ENCODE measurements at regions not wholly inside any gene's neighbourhood (a gene's known extent, or its start where the extent isn't known, plus 50 kb on each side); places are given as distances from the start of the nearest gene placed in this dataset.

DNA sequence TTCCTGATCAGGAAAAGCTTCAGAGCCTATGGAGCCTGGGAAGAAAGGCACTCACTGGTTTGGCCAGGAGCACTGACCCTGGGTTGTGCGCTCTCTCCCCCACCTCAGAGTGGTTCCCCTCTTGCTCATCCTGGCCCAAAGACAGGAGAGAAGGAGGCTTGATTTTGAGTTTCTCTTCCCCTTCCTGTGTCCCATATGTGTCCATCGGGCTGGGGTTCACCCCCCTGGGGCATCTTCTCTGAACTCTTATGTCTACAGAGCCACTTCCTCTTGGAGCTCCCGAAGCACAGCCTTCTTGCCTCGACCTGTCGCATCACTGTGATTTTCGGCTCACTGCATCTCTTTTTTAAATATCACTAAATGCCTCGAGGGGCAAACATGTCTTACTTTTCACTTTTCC is 692.3 kb downstream of the RNF144A start:
- TF ChIP-seq CEBPB (IDR thresholded peaks at IDR 0.05; ENCODE audit: low read depth) = no peak
- TF ChIP-seq POLR2A (IDR thresholded peaks at IDR 0.05; ENCODE audit: borderline replicate concordance, extremely low read depth, insufficient read depth, insufficient read length) = no peak
- TF ChIP-seq YY1 (IDR thresholded peaks at IDR 0.05; ENCODE audit: extremely low read depth, insufficient replicate concordance, low read depth, low read length) = no peak
- TF ChIP-seq REST (IDR thresholded peaks at IDR 0.05; ENCODE audit: low read depth) = no peak
- no peak for TF ChIP-seq EGR1 (IDR thresholded peaks at IDR 0.05; ENCODE audit: low read depth)
- TF ChIP-seq CTCF (IDR thresholded peaks at IDR 0.05 in 2 of 3, conservative IDR thresholded peaks at IDR 0.05 in 1 of 3; ENCODE audit: borderline replicate concordance in 1 of 3, insufficient read depth in 1 of 3, low read depth in 2 of 3, low read length in 2 of 3) = no peak
- TF ChIP-seq JUND (IDR thresholded peaks at IDR 0.05) = no peak
- no peak for TF ChIP-seq POLR2AphosphoS5 (IDR thresholded peaks at IDR 0.05; ENCODE audit: low read depth, low read length)
- no peak for TF ChIP-seq EZH2phosphoT487 (IDR thresholded peaks at IDR 0.05; ENCODE audit: borderline replicate concordance)
- no peak for TF ChIP-seq ZFX (IDR thresholded peaks at IDR 0.05)
- no peak for TF ChIP-seq ATF3 (IDR thresholded peaks at IDR 0.05)
- no peak for TF ChIP-seq EZH2 (IDR thresholded peaks at IDR 0.05)
- TF ChIP-seq, protein P1, sequence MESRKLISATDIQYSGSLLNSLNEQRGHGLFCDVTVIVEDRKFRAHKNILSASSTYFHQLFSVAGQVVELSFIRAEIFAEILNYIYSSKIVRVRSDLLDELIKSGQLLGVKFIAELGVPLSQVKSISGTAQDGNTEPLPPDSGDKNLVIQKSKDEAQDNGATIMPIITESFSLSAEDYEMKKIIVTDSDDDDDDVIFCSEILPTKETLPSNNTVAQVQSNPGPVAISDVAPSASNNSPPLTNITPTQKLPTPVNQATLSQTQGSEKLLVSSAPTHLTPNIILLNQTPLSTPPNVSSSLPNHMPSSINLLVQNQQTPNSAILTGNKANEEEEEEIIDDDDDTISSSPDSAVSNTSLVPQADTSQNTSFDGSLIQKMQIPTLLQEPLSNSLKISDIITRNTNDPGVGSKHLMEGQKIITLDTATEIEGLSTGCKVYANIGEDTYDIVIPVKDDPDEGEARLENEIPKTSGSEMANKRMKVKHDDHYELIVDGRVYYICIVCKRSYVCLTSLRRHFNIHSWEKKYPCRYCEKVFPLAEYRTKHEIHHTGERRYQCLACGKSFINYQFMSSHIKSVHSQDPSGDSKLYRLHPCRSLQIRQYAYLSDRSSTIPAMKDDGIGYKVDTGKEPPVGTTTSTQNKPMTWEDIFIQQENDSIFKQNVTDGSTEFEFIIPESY (IDR thresholded peaks at IDR 0.05; ENCODE audit: extremely low read depth, insufficient replicate concordance, low read length) = no peak
